Kidney glomerular epithelial cell (primary cell): ENCODE measurements at regions not wholly inside any gene's neighbourhood (a gene's known extent, or its start where the extent isn't known, plus 50 kb on each side); places are given as distances from the start of the nearest gene placed in this dataset.

Experiments used
- DNase-seq: peaks from one replicate; lab custom pipeline; 2025; lab: John Stamatoyannopoulos, UW

GRCh38 chr20:51218603-51219002, 195.7 kb upstream of the KCNG1 start:
- no peak for DNase-seq

GRCh38 chr20:51217347-51218045, 194.6 kb upstream of the KCNG1 start:
- no peak for DNase-seq

GRCh38 chr20:51216850-51217249, 193.9 kb upstream of the KCNG1 start:
- DNase-seq, result no peak

- DNase-seq, result no peak
Observed at GRCh38 chr20:51212816-51213215, 189.9 kb upstream of the KCNG1 start.

- no peak for DNase-seq
Observed at GRCh38 chr20:51211191-51211590, 188.3 kb upstream of the KCNG1 start.

- no peak for DNase-seq
Observed at GRCh38 chr20:51210084-51210483, 187.2 kb upstream of the KCNG1 start.

- no peak for DNase-seq
Observed at GRCh38 chr20:51208162-51208561, 185.3 kb upstream of the KCNG1 start.

GRCh38 chr20:51206032-51206662, 183.2 kb upstream of the KCNG1 start:
- DNase-seq, result no peak

- no peak for DNase-seq
Observed at GRCh38 chr20:51204794-51205193, 181.9 kb upstream of the KCNG1 start.

GRCh38 chr20:51204051-51204715, 181.3 kb upstream of the KCNG1 start:
- no peak for DNase-seq

GRCh38 chr20:51202304-51202703, 179.4 kb upstream of the KCNG1 start:
- no peak for DNase-seq

GRCh38 chr20:51199920-51200319, 177.0 kb upstream of the KCNG1 start:
- no peak for DNase-seq

- no peak for DNase-seq
Observed at GRCh38 chr20:51198876-51199523, 176.1 kb upstream of the KCNG1 start.

GRCh38 chr20:51198238-51198637, 175.3 kb upstream of the KCNG1 start:
- no peak for DNase-seq

GRCh38 chr20:51196991-51197651, 174.2 kb upstream of the KCNG1 start:
- peak; percentile 5 for DNase-seq

- no peak for DNase-seq
Observed at GRCh38 chr20:51195990-51196389, 173.1 kb upstream of the KCNG1 start.

- peak; percentile 85 for DNase-seq
Observed at GRCh38 chr20:51195419-51195901, 172.6 kb upstream of the KCNG1 start.

GRCh38 chr20:51193066-51193772, 170.3 kb upstream of the KCNG1 start:
- DNase-seq, result no peak

- peak; percentile 45 for DNase-seq
Observed at GRCh38 chr20:51190783-51191180, 167.9 kb upstream of the KCNG1 start.

GRCh38 chr20:51189814-51190782, 167.2 kb upstream of the KCNG1 start:
- DNase-seq, result peak; percentile 45
